ENCODE measurements at regions not wholly inside any gene's neighbourhood (a gene's known extent, or its start where the extent isn't known, plus 50 kb on each side); places are given as distances from the start of the nearest gene placed in this dataset.

- no peak overlapping the region for H3K27ac ChIP-seq (ENCODE audit: low read depth, low read length)
- H3K4me3 ChIP-seq (ENCODE audit: low read depth, low read length) = no peak overlapping the region
- CTCF ChIA-PET = no interaction called here
Observed at GRCh38 chr7:113331155-113331898, 213.0 kb upstream of the SMIM30 start.

GRCh38 chr7:113321201-113321600 is 202.8 kb upstream of the SMIM30 start:
- no peaks in the 10 kb centered on the region for H3K9me3 ChIP-seq (ENCODE audit: control insufficient read depth, insufficient read depth, low read length)
- H3K27me3 ChIP-seq (ENCODE audit: control insufficient read depth, insufficient read depth, low read length) = no peaks in the 10 kb centered on the region
- H3K27ac ChIP-seq (ENCODE audit: low read depth, low read length) = no peak overlapping the region
- DNase-seq (ENCODE audit: low read depth, low spot score) = no peak
- ChIA-PET POLR2A (no interaction called here), CTCF (no interaction called here)
- no peak overlapping the region for H3K4me3 ChIP-seq (ENCODE audit: low read depth, low read length)
- no peak for TF ChIP-seq CTCF (IDR thresholded peaks at IDR 0.05; ENCODE audit: low read depth, low read length)

More at GRCh38 chr7:113331155-113331898, 213.0 kb upstream of the SMIM30 start:
- Histone ChIP-seq H3K27me3 (ENCODE audit: control insufficient read depth, insufficient read depth, low read length) (no peaks in the 10 kb centered on the region), H3K9me3 (ENCODE audit: control insufficient read depth, insufficient read depth, low read length) (no peaks in the 10 kb centered on the region)
- DNase-seq (ENCODE audit: low read depth, low spot score) = no peak
- TF ChIP-seq CTCF (IDR thresholded peaks at IDR 0.05; ENCODE audit: low read depth, low read length) = no peak
- POLR2A ChIA-PET = no interaction called here

GRCh38 chr7:113320419-113320818 is 202.1 kb upstream of the SMIM30 start:
- Histone ChIP-seq H3K27me3 (ENCODE audit: control insufficient read depth, insufficient read depth, low read length) (no peaks in the 10 kb centered on the region), H3K4me3 (ENCODE audit: low read depth, low read length) (no peak overlapping the region), H3K27ac (ENCODE audit: low read depth, low read length) (no peak overlapping the region), H3K9me3 (ENCODE audit: control insufficient read depth, insufficient read depth, low read length) (no peaks in the 10 kb centered on the region)
- ChIA-PET POLR2A (no interaction called here), CTCF (no interaction called here)
- TF ChIP-seq CTCF (IDR thresholded peaks at IDR 0.05; ENCODE audit: low read depth, low read length) = no peak
- no peak for DNase-seq (ENCODE audit: low read depth, low spot score)

GRCh38 chr7:113314594-113314993 is 196.2 kb upstream of the SMIM30 start:
- no peak for TF ChIP-seq CTCF (IDR thresholded peaks at IDR 0.05; ENCODE audit: low read depth, low read length)
- CTCF ChIA-PET = interaction anchor here (0.6 kb wide), 1 partner anchor 1453 kb away, joined by 3 read pairs; no protein-coding TSS in a partner anchor

GRCh38 chr7:113308399-113308798 is 190.0 kb upstream of the SMIM30 start:
- no peaks in the 10 kb centered on the region for H3K27me3 ChIP-seq (ENCODE audit: control insufficient read depth, insufficient read depth, low read length)
- CTCF ChIA-PET = no interaction called here
- POLR2A ChIA-PET = no interaction called here
- H3K9me3 ChIP-seq (ENCODE audit: control insufficient read depth, insufficient read depth, low read length) = no peaks in the 10 kb centered on the region
- no peak for TF ChIP-seq CTCF (IDR thresholded peaks at IDR 0.05; ENCODE audit: low read depth, low read length)
- no peak overlapping the region for H3K27ac ChIP-seq (ENCODE audit: low read depth, low read length)
- H3K4me3 ChIP-seq (ENCODE audit: low read depth, low read length) = no peak overlapping the region
- no peak for DNase-seq (ENCODE audit: low read depth, low spot score)

More at GRCh38 chr7:113314594-113314993, 196.2 kb upstream of the SMIM30 start:
- H3K27me3 ChIP-seq (ENCODE audit: control insufficient read depth, insufficient read depth, low read length) = no peaks in the 10 kb centered on the region
- no peaks in the 10 kb centered on the region for H3K9me3 ChIP-seq (ENCODE audit: control insufficient read depth, insufficient read depth, low read length)
- H3K4me3 ChIP-seq (ENCODE audit: low read depth, low read length) = no peak overlapping the region
- no peak for DNase-seq (ENCODE audit: low read depth, low spot score)
- POLR2A ChIA-PET = no interaction called here
- no peak overlapping the region for H3K27ac ChIP-seq (ENCODE audit: low read depth, low read length)

All from AG04450 (cell line).